ENCODE measurements at regions not wholly inside any gene's neighbourhood (a gene's known extent, or its start where the extent isn't known, plus 50 kb on each side); places are given as distances from the start of the nearest gene placed in this dataset.

DNA sequence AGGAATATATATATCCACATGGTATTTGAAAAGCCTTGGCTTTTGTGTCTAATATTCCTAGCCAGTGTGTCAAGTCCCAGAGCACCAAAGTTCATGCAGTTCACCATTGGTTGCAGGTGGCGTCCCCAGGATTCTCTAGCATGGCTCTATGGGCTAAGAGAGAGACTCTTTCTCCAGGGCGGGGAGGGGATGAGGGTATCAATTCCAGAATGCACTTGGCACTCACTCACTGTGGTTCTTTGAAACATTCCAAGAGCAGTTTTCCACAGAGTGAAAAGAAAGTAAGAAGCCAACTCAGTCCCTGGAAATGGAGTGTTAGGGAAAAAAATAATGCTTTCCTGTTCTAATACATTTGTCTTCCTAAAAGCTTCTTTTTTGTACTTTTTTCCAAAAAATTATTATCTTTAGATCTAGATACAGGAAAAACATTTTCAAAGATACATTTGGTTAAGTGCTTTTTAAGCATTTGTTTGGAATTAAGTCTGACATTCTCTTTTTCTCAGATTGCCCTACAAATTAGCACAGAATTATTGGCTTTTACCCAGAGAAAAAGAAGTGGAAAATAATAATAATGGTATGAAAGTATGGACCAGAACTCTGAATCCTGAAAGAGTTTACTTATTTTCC lies 239.9 kb downstream of the PAX3 start:
- DNase-seq, result no peak

- DNase-seq, result no peak
Observed at GRCh38 chr2:222057347-222058073, 241.3 kb downstream of the PAX3 start.

DNA sequence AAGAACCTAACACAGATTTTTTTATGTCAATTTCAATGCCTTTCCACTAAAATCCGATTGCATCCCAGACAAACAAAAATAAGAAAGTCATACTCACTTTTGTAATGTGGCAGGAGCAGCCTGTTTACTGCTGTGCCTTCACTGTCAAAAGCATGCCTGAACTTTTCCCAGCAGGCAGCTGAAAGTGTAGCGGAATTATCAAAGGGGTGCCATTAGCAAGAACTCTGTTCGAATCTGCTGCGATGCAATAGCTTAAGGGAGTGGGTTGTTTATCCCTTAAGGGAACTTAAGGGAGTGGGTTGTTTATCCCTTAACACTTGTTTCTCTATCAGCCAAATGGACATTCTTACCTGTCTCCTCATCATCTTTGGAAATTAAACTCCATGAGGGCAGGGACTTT lies 243.5 kb downstream of the PAX3 start:
- DNase-seq, result no peak

DNA sequence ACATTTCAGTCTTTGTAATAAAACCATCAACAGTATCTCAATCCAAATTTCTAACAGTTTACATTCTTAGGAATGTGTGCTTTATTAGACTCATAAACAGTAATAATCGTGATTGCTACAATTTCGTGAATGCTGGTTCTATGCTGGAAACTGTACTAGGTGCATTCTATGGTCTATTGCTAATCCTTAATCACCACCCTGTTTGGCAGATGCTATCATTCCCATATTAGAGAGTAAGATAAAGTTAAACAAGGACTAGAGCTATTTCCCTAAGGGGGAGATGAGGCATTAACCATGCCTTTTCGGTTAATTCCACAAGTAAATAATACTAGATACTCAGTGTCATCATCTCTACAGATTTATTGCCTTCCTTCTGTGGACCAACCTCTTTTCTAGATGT lies 244.0 kb downstream of the PAX3 start:
- no peak for DNase-seq

GRCh38 chr2:222052934-222053367 lies 245.8 kb downstream of the PAX3 start:
- no peak for DNase-seq

DNA sequence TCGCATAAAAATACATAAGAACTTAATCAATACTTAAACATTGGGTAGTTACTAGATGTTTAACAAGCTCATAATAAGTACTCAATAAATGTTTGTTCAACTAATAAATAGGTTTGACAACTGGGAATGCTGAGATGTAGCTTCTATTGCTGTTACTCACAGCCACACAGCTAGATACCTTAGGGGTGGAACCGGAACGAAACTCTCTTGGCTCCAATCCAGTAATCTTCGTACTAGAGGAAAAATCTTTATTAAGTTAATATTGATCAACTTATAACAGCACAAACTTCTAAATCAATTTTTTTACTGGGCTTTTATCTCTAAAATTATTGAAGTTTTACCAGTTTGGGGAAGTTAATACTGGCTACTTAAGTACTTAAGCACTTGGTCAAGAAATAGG lies 247.8 kb downstream of the PAX3 start:
- no peak for DNase-seq

GRCh38 chr2:222049946-222050345 lies 248.9 kb downstream of the PAX3 start:
- DNase-seq, result no peak

DNA sequence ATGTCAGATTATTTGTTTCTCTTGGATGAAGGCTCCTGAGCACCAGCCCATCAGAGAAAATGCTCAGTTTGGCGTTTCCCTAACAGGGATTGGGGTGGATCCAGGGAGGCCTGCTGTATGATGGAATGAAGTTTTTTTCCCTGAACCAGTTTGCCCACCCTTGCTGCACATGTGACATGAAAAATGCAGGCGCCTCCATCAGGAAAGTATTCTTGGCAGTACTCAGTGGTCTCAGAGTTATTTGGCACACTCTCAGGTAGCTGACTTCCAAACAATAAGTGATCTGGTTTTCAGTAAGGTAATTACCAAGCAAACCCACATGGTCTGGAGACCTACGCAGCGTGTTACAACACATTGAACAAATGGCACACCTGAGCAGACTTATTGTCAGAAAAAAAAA lies 254.9 kb downstream of the PAX3 start:
- DNase-seq, result no peak

GRCh38 chr2:222042666-222043065 lies 256.1 kb downstream of the PAX3 start:
- no peak for DNase-seq

DNA sequence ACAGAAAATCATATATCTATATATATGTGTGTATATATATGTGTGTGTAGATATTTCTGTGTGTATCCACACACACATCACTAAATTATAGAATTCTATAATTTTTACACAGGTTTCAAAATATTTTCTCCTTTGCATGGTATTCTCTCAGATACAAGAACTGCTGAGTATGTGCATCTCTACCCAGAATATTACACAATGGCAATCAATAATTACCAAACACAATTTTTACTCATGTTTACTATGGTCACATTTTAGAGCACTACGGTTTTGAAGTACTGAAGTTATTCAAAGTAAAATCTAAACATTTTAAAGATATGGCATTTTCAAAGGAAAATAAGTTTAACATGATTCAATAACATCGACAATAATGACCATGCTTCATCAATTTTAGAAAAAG lies 258.5 kb downstream of the PAX3 start:
- DNase-seq, result no peak

DNA sequence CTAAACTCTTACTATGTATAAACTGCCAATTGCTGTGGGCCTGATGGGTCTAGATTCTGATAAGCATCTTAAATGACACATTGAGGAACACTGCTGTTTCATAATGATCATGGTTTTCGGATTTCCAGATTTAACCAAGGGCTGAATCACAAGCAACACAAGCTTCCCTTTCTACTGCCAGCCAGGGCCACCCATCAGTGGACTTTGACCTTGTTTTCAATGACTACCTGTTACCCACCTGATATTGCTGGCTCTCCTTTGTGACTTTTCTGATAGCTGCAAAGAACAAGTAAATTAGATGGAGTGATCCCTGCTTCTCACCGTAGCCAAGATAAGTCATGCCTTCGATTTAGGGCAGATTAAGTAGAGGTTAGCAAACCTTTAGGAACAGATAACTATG lies 259.0 kb downstream of the PAX3 start:
- no peak for DNase-seq

DNA sequence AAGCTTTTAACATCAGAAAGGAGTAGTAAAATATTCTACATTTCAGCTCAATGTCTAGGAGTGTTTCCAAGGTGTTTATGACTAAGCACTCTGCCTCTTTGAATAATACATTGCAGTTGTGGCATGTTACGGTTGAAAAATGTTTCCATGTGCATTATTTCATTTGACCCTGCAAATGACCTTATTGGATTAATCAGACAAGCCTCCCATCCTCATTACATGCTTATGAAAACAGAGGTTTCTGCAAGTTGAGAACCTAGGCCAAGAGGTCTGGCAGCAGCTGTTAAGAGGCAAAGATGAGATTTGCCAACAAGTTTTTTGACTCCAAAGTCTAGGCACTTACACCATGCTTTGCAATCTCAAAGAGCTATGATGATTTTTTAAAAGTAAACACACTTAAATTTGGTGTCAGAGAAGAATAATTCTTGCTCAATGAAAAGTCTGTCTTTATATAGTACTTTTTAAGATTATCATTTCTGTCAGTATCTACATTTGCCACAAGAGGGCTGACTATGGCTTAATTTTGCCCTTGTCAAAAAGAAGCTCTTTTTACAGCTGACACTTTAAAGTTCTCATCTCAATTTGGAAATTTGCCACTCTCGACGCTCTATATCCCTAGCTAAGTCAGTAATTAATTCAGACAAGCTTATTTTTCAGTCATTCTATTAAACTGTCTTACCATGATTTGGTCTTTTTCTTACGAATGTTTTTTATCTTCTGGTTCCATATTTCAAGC lies 260.6 kb downstream of the PAX3 start:
- peak; percentile 0 for DNase-seq

DNA sequence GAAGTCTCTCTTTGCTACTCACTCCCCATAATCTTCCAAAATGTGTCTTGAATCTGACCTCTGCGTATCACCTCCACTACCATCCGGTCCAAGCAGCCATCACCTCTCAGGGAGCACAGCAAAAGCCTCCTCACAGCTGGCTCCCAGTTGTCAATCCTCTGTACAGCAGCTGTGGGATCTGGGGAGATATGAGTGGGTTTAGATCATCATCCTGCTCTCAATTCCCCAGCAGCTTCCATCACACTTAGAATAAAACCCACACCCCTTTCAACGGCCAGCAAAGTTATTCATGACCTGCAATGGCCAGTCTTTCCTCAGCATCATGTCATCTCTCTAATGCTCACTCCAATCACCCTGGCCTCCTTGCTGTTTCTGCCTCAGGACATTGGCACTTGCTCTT lies 261.6 kb downstream of the PAX3 start:
- DNase-seq, result no peak

GRCh38 chr2:222034058-222034457 lies 264.7 kb downstream of the PAX3 start:
- no peak for DNase-seq

DNA sequence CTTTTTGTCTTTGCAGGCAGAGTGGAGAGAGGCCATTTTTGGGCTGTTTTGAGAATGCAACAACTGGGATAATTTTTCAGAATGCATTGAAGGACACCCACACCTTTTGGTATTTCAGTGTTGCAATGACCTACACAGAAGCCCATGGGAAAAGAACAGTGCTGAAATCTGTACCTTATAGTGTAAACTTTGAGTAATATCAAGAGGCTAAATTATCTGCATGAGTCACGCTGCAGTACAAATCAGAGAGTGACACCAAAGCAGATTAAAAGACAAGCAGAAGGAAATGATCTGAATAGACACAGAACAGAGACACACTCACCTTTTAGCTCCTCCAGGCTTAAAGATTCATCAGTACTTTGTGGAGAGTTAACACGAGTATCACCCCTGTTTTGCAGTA lies 265.3 kb downstream of the PAX3 start:
- no peak for DNase-seq

- DNase-seq, result no peak
Observed at GRCh38 chr2:222025881-222026271, 272.9 kb downstream of the PAX3 start.

DNA sequence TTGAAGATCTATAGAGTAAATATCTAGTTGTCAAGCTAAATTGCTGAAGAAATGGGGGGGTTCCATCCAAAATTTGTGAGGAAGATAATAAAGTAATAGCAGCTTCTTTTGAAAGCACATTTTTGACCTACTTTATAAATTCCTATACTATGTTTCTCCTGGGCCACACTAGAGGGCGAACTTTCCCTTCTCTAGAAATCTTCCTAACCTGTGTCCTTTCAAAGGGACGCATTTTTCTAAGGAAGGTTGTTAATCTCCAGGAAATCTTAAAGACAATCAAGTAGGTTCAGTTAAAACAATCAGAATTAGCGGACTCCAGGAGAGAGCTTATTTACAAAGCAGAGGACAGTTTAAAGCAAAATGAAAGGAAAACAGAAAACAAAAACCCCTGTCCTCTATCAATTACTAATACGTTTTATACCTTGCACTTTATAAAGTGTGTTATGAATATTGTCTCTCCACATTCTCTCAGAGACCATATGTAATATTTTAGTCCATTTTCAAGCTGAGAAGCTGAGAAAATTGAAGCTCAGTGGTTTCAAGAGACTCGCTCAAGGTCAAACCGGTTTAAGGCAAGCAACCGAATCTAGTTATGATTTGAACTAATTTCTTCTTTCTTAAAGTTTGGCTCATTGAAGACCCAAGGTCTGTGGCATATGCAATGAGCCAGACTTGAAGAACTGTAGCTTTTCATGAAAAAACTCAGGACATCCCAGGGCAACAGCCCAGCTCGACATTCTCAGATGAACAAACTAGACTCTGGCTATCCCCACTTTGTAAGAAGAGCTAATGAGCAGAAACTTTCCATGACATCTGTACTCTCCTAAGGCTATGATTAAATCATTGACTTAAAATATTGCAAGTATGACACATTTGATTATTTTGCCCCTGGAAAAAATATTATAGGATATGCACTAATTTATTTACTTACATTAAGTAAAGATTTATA lies 273.6 kb downstream of the PAX3 start:
- DNase-seq, result no peak

- no peak for DNase-seq
Observed at GRCh38 chr2:222017252-222017850, 281.4 kb downstream of the PAX3 start.

DNA sequence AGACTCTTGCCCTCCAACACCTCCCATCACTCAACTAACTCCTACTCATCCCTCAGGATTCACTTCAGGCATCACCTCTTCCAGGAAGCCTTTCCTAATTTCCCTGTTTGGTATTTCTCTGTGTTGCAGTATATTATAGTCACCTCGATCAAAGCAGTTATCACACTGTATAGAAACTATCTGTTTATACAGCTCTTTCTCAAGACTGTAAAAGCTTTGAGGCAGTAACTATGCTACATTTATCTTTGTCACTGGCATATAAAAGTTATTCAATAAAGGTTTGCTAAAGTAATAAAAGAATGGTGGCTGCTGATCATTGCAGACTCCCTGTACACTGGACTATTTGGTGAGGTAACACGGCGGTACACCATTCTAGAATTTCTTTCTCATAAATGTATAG lies 284.9 kb downstream of the PAX3 start:
- no peak for DNase-seq

DNA sequence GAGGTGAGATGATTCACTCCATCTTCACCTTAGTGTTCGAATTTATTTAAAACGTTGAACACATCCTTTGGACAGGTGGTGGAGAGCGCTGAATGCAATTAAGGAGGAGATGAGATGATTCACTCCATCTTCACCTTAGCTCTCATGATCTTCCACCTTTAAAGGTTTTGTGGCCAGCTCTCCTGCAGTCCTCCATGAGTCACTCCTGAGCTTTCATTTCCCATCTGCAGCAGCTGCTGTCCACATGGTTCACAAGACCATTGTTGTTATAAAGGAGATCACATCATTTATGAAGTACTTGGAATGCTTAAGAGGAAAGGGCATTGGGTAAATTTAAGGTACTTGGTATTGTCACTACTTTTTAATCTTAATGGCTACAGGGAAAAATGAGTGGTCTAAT lies 298.5 kb downstream of the PAX3 start:
- DNase-seq, result no peak

DNA sequence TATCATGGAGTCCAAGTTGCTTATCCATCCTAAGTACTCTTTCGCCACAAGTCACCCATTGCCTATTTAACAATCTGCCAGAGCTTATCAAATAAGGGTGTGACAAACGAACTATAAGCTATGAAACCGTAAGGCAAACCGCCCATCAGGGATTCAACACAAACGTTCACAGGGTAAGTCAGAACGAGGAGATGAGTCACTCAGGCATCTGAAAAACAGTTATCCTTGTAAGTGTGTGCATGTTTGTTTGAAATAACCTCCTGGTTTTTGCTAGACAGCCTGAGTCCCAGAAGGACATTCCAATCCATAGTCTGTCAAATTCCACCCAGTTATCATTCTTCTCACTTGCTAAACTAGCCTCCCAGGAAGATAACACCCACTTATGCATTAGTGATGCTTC lies 299.1 kb downstream of the PAX3 start:
- DNase-seq, result no peak

- no peak for DNase-seq
Observed at GRCh38 chr2:221999166-221999565, 299.6 kb downstream of the PAX3 start.

- no peak for DNase-seq
Observed at GRCh38 chr2:221997683-221998082, 301.1 kb downstream of the PAX3 start.

Measured in NCI-H446 treated with DMSO at 0.1 percent for 48 hours (cell line).